Upper lobe of left lung (tissue), 6 donors: ENCODE measurements at regions not wholly inside any gene's neighbourhood (a gene's known extent, or its start where the extent isn't known, plus 50 kb on each side); places are given as distances from the start of the nearest gene placed in this dataset.

Source experiments
- ATAC-seq, 2 donors: fragments of 200-7000 bp; cut with Tn5 transposase; one replicate each; pipeline ENCODE4 v1.9.1; 2022; ENCODE audit warnings: mild to moderate bottlenecking in 2 of 2, moderate library complexity in 2 of 2; ENCODE audit not compliant: low FRiP score in 2 of 2
- DNase-seq, 2 donors: peaks; one replicate each; pipeline ENCODE4 v3.0.0-alpha.2; 2019 to 2020
- H3K27ac ChIP-seq, 4 donors: fragments of 200-600 bp; sonication (generic); one replicate each; pipeline ENCODE4 v1.5.1; 2016 to 2019
- H3K27me3 ChIP-seq, 4 donors: fragments of 200-600 bp; sonication (generic); one replicate each; pipeline ENCODE4 v1.5.1; 2017 to 2019
- H3K36me3 ChIP-seq, 4 donors: fragments of 200-600 bp; sonication (generic); one replicate each; pipeline ENCODE4 v1.5.1; 2016 to 2019
- H3K4me1 ChIP-seq, 4 donors: fragments of 200-600 bp; sonication (generic); one replicate each; pipeline ENCODE4 v1.5.1; 2018 to 2019
- H3K4me3 ChIP-seq, 4 donors: fragments of 200-600 bp; sonication (generic); one replicate each; pipeline ENCODE4 v1.5.1; 2017 to 2019; ENCODE audit warnings: mild to moderate bottlenecking in 2 of 4, moderate library complexity in 1 of 4
- H3K9me3 ChIP-seq, 4 donors: fragments of 200-600 bp; sonication (generic); one replicate each; pipeline ENCODE4 v1.5.1; 2018 to 2019
- CTCF ChIP-seq, 6 experiments: fragments of 450-650 bp in 4 of 6; fragments of 200-600 bp in 2 of 6; sonication (generic) in 2 of 6; IDR thresholded peaks; one replicate each; pipeline ENCODE4 v1.5.1; 2016 to 2019; ENCODE audit warnings: antibody characterized with exemption in 6 of 6
- EP300 ChIP-seq, 4 donors: sonication (generic); formaldehyde crosslinking; IDR thresholded peaks; one replicate each; pipeline ENCODE4 v1.5.1; 2017; ENCODE audit warnings: antibody characterized with exemption in 4 of 4, control low read depth in 2 of 4
- POLR2A ChIP-seq, 4 donors: fragments of 450-650 bp; IDR thresholded peaks; one replicate each; pipeline ENCODE4 v1.5.1; 2016 to 2017; ENCODE audit warnings: antibody characterized with exemption in 4 of 4, mild to moderate bottlenecking in 2 of 4
- POLR2AphosphoS5 ChIP-seq, 2 donors: sonication (generic); formaldehyde crosslinking; IDR thresholded peaks; one replicate each; pipeline ENCODE4 v1.5.1; 2017; ENCODE audit warnings: antibody characterized with exemption in 2 of 2
- WGBS, 2 donors: methylation state at CpG; one replicate each; pipeline ENCODE4 v1.1.5; 2017 to 2018; 5-methylcytosine and 5-hydroxymethylcytosine counted together
- donor health status: DM: no; HTN: no; CAD: no; lungs with moderate emphysema.
- donor health status: DM: no; HTN: yes; CAD: no; lungs with severe emphysema.

GRCh38 chr9:88781628-88782391 lies 209.5 kb upstream of the S1PR3 start:
- Histone ChIP-seq H3K4me3 (no peak overlapping the region), H3K36me3 (no peaks in the 10 kb centered on the region), H3K27ac (no peak overlapping the region), H3K9me3 (no peaks in the 10 kb centered on the region), H3K4me1 (peaks cover 4 to 14% (median 7%) of the 10 kb centered on the region in 4 donors), H3K27me3 (no peaks in the 10 kb centered on the region)
- WGBS, 2 donors, result 70 to 75% methylated on average over 6 to 7 of the region's 7 CpGs
- DNase-seq (no peak), ATAC-seq (peak; percentile 48 to 55)
- peak in 1 of 6 experiments; percentile 12 for TF ChIP-seq CTCF (IDR thresholded peaks at IDR 0.05)
- peak; percentile 57 to 61 for TF ChIP-seq POLR2AphosphoS5 (IDR thresholded peaks at IDR 0.05)
- TF ChIP-seq EP300 (IDR thresholded peaks at IDR 0.05), result no peak
- TF ChIP-seq POLR2A (IDR thresholded peaks at IDR 0.05), result no peak

- no peak for ATAC-seq
- H3K27ac ChIP-seq, result no peak overlapping the region
- 82 to 87% methylated on average over 9 to 10 of the region's 10 CpGs for WGBS, 2 donors
These were observed 208.1 kb upstream of the S1PR3 start for GRCh38 chr9:88782931-88783710.

GRCh38 chr9:88783711-88784083 lies 207.6 kb upstream of the S1PR3 start:
- no peak overlapping the region for H3K27ac ChIP-seq
- DNase-seq (no peak), ATAC-seq (no peak)
- H3K4me1 ChIP-seq, result no peaks in the 10 kb centered on the region
- H3K4me3 ChIP-seq, result no peak overlapping the region
- WGBS, 2 donors, result 62 to 65% methylated on average over 4 of the region's 4 CpGs
- no peak for TF ChIP-seq POLR2AphosphoS5 (IDR thresholded peaks at IDR 0.05)
- TF ChIP-seq EP300 (IDR thresholded peaks at IDR 0.05), result no peak
- TF ChIP-seq CTCF (IDR thresholded peaks at IDR 0.05), result no peak
- no peak for TF ChIP-seq POLR2A (IDR thresholded peaks at IDR 0.05)
- H3K9me3 ChIP-seq, result no peaks in the 10 kb centered on the region
- no peaks in the 10 kb centered on the region for H3K27me3 ChIP-seq
- H3K36me3 ChIP-seq, result no peaks in the 10 kb centered on the region

More at GRCh38 chr9:88782931-88783710, 208.1 kb upstream of the S1PR3 start:
- Histone ChIP-seq H3K27me3 (no peaks in the 10 kb centered on the region), H3K36me3 (no peaks in the 10 kb centered on the region), H3K4me3 (no peak overlapping the region), H3K9me3 (no peaks in the 10 kb centered on the region), H3K4me1 (peaks cover 0 to under 1% (median under 1%) of the 10 kb centered on the region in 4 donors)
- no peak for TF ChIP-seq POLR2AphosphoS5 (IDR thresholded peaks at IDR 0.05)
- TF ChIP-seq POLR2A (IDR thresholded peaks at IDR 0.05), result no peak
- no peak for TF ChIP-seq CTCF (IDR thresholded peaks at IDR 0.05)
- TF ChIP-seq EP300 (IDR thresholded peaks at IDR 0.05), result no peak
- no peak for DNase-seq

GRCh38 chr9:88784960-88785359 lies 206.3 kb upstream of the S1PR3 start:
- TF ChIP-seq POLR2A (IDR thresholded peaks at IDR 0.05) (no peak), EP300 (IDR thresholded peaks at IDR 0.05) (no peak), CTCF (IDR thresholded peaks at IDR 0.05) (no peak), POLR2AphosphoS5 (IDR thresholded peaks at IDR 0.05) (no peak)
- Histone ChIP-seq H3K4me3 (no peak overlapping the region), H3K9me3 (no peaks in the 10 kb centered on the region), H3K4me1 (no peaks in the 10 kb centered on the region), H3K36me3 (no peaks in the 10 kb centered on the region), H3K27ac (no peak overlapping the region), H3K27me3 (no peaks in the 10 kb centered on the region)
- no peak for ATAC-seq
- no peak for DNase-seq
- WGBS, 2 donors, result 84 to 90% methylated on average over 3 of the region's 3 CpGs
